AG08396 (cell line): ENCODE measurements at regions not wholly inside any gene's neighbourhood (a gene's known extent, or its start where the extent isn't known, plus 50 kb on each side); places are given as distances from the start of the nearest gene placed in this dataset.
"Not testable (repeated sequence)": the region's sequence is repeated elsewhere in the genome, so short reads cannot be mapped to it uniquely, and the experiment has no call there.

Experiments used
- DNase-seq: peaks from one replicate; pipeline ENCODE4 v3.0.0; 2012; ENCODE audit warnings: low spot score, mixed read lengths

- DNase-seq, result no peak
Observed at GRCh38 chr1:4482526-4482925, 171.9 kb upstream of the AJAP1 start.

GRCh38 chr1:4483021-4483625, 171.3 kb upstream of the AJAP1 start:
- no peak for DNase-seq

DNA sequence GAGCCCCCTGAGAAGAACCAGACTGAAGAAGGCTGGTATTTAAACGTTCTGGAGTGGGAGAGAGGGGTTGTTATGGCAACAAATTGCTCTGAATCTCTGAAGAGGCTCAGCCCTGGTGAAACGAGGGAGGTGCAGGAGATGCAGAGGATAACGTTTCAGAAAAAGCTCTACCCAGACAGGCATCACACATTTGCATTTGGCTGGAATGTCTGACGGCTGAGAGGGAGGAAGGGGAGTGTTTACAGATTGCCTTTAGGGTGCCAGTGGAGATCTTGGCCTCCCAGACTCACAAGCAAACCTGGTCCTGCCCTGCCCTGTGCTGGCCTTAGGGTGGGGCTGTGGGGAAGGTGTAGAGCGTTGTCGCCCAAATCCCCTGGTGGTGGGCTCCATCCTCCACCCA, 169.0 kb upstream of the AJAP1 start:
- DNase-seq, result no peak

DNA sequence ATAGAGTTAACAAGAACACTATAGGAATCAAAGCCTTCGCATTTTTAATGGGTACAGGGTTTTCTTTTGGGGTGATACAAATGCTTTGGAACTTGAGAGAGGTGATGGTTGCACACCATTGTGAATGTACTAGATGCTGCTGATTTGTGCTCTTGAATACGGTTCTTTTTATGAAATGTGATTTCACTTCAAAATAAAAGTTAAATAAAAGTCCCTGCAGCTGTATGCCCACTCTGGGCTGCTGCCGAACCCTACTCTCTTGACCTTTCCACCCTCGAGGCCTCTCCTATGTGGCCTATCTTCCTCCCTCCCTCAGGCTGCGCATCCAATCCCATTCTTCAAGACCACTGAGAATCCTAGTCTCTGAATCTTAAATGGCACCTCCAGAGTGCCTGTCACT, 168.5 kb upstream of the AJAP1 start:
- no peak for DNase-seq

- no peak for DNase-seq
Observed at GRCh38 chr1:4486408-4487120, 167.8 kb upstream of the AJAP1 start.

GRCh38 chr1:4488018-4488417, 166.4 kb upstream of the AJAP1 start:
- no peak for DNase-seq

DNA sequence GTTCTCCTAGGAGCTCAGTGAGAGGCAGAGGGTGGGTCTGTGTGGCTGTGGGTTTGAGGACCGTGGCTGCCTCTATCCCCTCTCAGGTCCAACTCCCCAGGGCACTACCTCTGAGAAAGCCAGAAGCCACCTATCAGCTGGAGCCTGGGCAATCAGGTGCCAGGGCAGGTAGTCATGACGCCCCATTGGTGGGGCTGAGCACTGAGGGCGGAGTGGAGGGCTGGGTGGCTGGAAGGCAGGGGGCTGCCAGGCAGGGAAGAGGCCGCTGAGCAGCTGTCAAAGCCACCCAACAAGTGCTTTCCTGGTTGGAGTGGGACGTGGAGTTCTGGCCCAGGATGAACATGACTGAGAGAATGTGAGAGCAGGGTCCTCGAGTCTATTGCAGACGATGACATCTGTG, 164.9 kb upstream of the AJAP1 start:
- DNase-seq, result no peak

DNA sequence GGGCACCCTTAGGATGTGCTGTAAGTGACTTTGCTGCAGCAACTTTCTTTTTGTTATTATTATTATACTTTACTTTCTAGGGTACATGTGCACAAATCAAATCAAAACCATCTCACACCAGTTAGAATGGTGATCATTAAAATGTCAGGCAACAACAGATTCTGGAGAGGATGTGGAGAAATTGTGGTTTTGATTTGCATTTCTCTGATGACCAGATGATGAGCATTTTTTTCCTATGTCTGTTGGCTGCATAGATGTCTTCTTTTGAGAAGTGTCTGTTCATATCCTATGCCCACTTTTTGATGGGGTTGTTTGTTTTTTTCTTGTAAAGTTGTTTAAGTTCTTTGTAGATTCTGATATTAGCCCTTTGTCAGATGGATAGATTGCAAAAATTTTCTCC, 164.4 kb upstream of the AJAP1 start:
- DNase-seq, result not testable (repeated sequence)

DNA sequence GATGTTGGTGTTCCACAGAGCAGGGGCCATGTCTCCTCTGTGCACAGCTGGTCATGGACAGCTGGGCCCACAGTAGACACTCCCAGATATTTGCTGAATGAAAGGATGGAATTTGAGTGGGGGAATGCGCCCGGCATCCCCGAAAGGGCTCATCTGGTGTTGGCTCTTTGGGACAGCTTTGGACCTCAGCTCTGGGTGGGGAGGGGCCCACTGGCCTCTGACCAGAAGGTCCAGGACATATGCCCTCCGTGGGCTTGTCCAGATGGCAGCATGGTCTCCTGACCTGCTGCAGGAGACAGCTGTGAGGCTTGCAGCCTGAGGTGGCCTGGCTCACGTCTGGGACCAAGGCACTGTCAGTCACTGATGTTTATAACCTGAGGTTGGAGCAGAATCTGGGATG, 160.4 kb upstream of the AJAP1 start:
- no peak for DNase-seq

DNA sequence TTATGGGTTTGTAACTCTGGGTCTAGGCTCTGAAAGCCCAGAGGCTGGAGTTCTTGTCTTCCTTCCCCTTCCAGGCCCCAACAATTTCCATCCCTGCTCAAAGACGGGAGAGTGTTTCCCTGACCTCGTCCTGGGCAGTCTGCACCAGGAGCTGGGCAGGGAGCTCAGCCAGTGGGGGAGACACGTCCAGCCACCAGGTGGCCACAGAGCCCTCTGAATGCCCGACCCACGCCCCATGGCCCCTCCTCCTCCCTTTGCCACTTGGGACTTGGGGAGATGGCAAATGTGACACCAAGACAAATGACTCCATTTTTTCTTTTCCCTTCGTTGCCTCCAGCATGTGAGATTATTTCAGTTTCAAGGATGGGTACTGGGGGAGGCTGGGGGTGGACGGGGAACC, 159.9 kb upstream of the AJAP1 start:
- DNase-seq, result no peak

- DNase-seq, result no peak
Observed at GRCh38 chr1:4495809-4496208, 158.6 kb upstream of the AJAP1 start.

DNA sequence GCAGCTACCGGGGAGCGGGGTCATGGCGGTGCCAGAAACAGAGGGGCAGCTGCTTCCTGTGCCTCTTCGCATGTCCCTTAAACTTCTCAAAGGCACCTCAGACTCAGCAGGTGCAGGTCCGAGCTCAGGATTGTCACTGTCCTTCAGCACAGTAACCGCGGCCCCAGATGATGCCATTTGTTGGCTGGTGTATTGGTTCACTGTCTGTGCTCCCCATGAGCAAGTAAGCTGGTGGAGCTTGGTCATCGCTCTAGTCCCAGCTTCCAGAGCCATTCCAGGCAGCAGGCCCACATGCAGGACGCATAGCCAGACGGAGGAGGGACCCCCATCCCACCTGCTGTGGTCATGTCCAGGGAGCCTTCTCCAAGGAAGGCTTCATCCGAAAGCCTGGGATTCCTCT, 154.0 kb upstream of the AJAP1 start:
- DNase-seq, result no peak

DNA sequence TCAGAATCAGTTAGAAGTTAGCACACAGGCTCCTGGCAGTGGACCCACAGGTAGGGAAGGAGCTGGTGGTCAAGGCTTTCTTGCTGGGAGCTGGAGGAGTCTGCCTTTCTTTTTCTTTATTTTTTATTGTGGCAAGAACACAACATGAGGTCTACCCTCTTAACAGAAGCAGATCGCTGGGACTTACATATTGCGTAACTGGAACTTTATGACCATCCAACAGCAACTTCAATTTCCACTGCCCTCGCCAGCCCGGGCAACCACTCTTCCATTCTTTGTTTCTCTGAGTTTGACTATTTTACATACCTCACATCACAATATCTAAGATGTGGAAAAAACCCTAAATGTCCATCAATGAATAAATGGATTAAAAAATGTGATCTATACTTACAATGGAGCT, 147.8 kb upstream of the AJAP1 start:
- DNase-seq, result no peak

DNA sequence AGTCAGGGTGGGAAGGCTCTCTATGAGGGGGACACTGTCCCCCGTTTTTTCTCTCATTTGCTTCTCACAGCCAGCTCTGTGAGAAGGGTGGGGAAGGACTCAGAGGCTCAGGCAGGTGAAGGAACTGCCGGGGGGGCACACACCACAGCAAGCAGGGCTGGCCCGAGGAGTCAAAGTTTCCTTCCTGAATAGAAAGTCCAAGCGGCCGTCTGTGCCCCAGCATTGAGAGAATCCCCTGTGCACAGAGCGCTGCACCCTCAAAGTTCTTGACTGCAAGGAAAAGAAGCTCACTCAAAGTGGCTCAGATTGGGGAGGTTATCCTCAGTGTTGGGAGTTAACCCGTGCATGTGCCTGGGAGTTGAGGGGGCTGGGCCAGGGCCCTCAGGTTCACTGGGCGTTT, 145.2 kb upstream of the AJAP1 start:
- DNase-seq, result no peak

- DNase-seq, result no peak
Observed at GRCh38 chr1:4510276-4510691, 144.1 kb upstream of the AJAP1 start.

GRCh38 chr1:4511374-4511773, 143.0 kb upstream of the AJAP1 start:
- no peak for DNase-seq

GRCh38 chr1:4512636-4513035, 141.8 kb upstream of the AJAP1 start:
- DNase-seq, result no peak

GRCh38 chr1:4513685-4514084, 140.7 kb upstream of the AJAP1 start:
- DNase-seq, result no peak

DNA sequence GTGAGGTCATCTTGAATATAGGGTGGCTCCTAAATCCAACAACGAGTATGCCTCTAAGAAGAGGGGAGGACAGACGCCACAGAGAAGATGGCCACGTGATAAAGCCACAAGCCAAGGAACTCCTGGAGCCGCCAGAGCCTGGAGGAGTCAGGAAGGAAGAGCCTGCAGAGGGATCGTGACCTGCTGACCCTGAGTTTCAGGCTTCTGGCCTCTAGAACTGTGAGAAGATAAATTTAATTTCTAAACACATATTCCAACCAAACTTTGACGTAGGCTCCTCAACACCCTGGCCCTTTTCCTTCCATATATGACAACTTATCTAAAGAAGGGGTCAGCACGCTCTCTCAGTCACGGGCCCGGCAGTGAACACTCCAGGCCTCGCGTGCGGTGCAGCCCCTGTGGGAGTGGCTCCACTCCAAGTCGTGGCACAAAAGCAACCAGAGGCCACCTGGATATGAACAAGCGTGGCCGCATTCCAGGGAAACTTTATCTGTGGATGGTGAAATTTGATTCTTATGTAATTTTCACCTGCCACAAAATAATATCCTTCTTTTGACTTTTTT, 138.6 kb upstream of the AJAP1 start:
- DNase-seq, result no peak

- no peak for DNase-seq
Observed at GRCh38 chr1:4516596-4516995, 137.8 kb upstream of the AJAP1 start.

DNA sequence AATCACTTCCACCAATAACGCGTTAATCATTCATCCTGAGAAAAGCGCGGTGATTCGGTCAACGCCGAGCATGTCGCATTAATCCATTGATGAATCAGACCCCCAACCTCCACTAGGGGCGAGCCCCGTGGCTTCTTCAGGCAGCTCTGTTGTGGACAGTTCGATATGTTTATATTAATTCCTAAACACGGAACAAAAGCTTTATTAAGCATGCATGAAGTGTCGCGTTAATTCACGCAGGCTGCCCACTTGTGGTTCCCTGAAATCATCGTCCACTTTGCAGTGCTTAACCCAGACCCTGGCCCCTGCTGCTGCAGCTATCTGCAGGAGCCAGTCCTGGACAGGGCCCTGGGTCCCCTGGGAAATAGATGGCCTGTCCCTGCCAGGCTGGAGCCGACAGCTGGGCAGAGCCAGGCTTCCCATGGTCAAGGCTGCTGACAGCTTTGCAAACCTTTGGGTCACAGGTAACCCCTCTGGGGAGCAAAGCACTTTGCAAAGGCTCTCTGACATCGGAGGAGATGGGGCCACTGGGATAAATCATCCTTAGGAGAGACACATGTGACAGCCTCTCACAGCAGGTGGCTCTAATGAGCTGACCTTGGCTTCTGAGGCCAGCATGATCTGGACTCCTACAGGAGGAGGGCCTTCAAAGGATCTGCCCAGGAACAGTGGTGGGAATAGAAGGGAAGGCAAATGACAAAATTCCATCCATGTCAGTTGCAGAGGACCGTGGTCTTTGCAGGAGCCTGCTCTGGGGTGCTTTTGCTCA, 137.0 kb upstream of the AJAP1 start:
- DNase-seq, result no peak

DNA sequence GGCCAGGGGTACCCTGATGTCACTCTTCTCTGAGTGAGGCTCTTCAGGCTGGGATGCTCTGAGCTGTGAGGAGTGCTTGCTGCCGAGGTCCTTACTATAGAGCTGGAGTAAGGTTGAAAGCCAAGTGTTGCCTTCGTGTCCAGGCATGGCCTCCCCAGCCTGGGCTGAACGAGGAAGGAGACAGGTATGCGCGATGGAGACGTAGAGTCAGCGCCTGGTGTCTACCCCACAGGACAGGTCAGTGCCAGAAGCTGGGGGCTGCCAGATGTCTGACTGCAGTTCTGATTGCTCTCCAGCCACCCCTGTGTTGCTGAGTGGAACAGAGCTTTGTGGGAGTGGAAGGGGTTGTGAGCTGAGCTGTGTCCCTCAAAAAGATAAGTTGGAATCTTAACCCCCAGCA, 135.8 kb upstream of the AJAP1 start:
- DNase-seq, result no peak

- DNase-seq, result no peak
Observed at GRCh38 chr1:4519954-4520353, 134.5 kb upstream of the AJAP1 start.
